A673 (cell line): ENCODE measurements at regions not wholly inside any gene's neighbourhood (a gene's known extent, or its start where the extent isn't known, plus 50 kb on each side); places are given as distances from the start of the nearest gene placed in this dataset.

ENCODE experiments used
- BruUV-seq: library from RNA; stranded (reverse); fragments of 400-500 nt; replicated peaks from 2 replicates; lab custom pipeline; 2021; lab: Mats Ljungman, UMichigan
- CTCF ChIA-PET: fragments of 300-600 bp; sonication (Branson Sonifier 250); formaldehyde crosslinking; loops from one replicate; lab custom pipeline; 2022; ENCODE audit warnings: antibody characterized with exemption; lab: Charles Lee
- POLR2A ChIA-PET: fragments of 300-600 bp; sonication (Branson Sonifier 250); formaldehyde crosslinking; loops from one replicate; lab custom pipeline; 2022; ENCODE audit warnings: antibody characterized with exemption; ENCODE audit not compliant: low non-redundant PET; lab: Charles Lee
- DNase-seq: peaks from one replicate; pipeline ENCODE4 v3.0.0-alpha.2; 2015; ENCODE audit warnings: low spot score
- H3K27ac ChIP-seq: fragments of 200-600 bp; sonication (generic); 2 replicates; pipeline ENCODE4 v1.5.1; 2016; ENCODE audit warnings: mixed run types, low read depth, mild to moderate bottlenecking, mixed read lengths, antibody characterized with exemption, low read length; ENCODE audit not compliant: poor library complexity, severe bottlenecking
- H3K27me3 ChIP-seq: fragments of 200-600 bp; sonication (generic); replicated peaks from 2 replicates; pipeline ENCODE4 v1.6.1; 2017; ENCODE audit warnings: mixed run types, low read depth, mild to moderate bottlenecking, mixed read lengths, antibody characterized with exemption, low read length; ENCODE audit not compliant: insufficient read depth, poor library complexity
- H3K36me3 ChIP-seq: fragments of 200-600 bp; sonication (generic); 2 replicates; pipeline ENCODE4 v1.6.1; 2016; ENCODE audit warnings: mixed run types, mild to moderate bottlenecking, mixed read lengths, antibody characterized with exemption, low read length; ENCODE audit not compliant: insufficient read depth, poor library complexity, severe bottlenecking
- H3K4me1 ChIP-seq: fragments of 200-600 bp; sonication (generic); 2 replicates; pipeline ENCODE4 v1.6.1; 2017; ENCODE audit warnings: mixed run types, mild to moderate bottlenecking, mixed read lengths, antibody characterized with exemption, low read length; ENCODE audit not compliant: insufficient read depth, poor library complexity, severe bottlenecking
- H3K4me3 ChIP-seq: fragments of 200-600 bp; sonication (generic); 2 replicates; pipeline ENCODE4 v1.5.1; 2016; ENCODE audit warnings: low read depth, mixed run types, mild to moderate bottlenecking, mixed read lengths, low read length; ENCODE audit not compliant: poor library complexity, severe bottlenecking
- H3K9me3 ChIP-seq: fragments of 200-600 bp; sonication (generic); 2 replicates; pipeline ENCODE4 v1.6.1; 2016; ENCODE audit warnings: mixed run types, low read depth, mild to moderate bottlenecking, mixed read lengths, antibody characterized with exemption, low read length; ENCODE audit not compliant: poor library complexity, severe bottlenecking
- EZH2 ChIP-seq: fragments of 200-600 bp; sonication (generic); IDR thresholded peaks from 2 replicates; pipeline ENCODE4 v1.6.1; 2017; ENCODE audit warnings: borderline replicate concordance, low read depth, mild to moderate bottlenecking, mixed read lengths, antibody characterized with exemption, low read length; ENCODE audit not compliant: poor library complexity, severe bottlenecking
- intact Hi-C: fragments of 100-400 bp; cut with micrococcal nuclease; formaldehyde crosslinking; loops from one replicate; pipeline ENCODE4 v1.10.0; 2022; ENCODE audit not compliant: unreplicated experiment
- TF ChIP-seq, protein P1 (sequence below): fragments of 300-800, 200-600 bp; sonication (generic); conservative IDR thresholded peaks from 2 replicates; pipeline ENCODE4 v1.5.1; 2017; ENCODE audit warnings: low read depth, mild to moderate bottlenecking, antibody characterized with exemption, low read length, moderate library complexity, mixed read lengths

GRCh38 chr2:59713577-59713976 lies 839.9 kb downstream of the BCL11A start:
- H3K9me3 ChIP-seq = no peaks in the 10 kb centered on the region
- intact Hi-C loops = no loop called here
- no peaks in the 10 kb centered on the region for H3K4me1 ChIP-seq
- no peaks in the 10 kb centered on the region for H3K36me3 ChIP-seq
- POLR2A ChIA-PET = no interaction called here
- no peak overlapping the region for H3K4me3 ChIP-seq
- no TSS peak for BruUV-seq
- no peak for DNase-seq
- H3K27ac ChIP-seq = no peak overlapping the region
- CTCF ChIA-PET = no interaction called here
- H3K27me3 ChIP-seq = no peaks in the 10 kb centered on the region
- TF ChIP-seq, protein P1, sequence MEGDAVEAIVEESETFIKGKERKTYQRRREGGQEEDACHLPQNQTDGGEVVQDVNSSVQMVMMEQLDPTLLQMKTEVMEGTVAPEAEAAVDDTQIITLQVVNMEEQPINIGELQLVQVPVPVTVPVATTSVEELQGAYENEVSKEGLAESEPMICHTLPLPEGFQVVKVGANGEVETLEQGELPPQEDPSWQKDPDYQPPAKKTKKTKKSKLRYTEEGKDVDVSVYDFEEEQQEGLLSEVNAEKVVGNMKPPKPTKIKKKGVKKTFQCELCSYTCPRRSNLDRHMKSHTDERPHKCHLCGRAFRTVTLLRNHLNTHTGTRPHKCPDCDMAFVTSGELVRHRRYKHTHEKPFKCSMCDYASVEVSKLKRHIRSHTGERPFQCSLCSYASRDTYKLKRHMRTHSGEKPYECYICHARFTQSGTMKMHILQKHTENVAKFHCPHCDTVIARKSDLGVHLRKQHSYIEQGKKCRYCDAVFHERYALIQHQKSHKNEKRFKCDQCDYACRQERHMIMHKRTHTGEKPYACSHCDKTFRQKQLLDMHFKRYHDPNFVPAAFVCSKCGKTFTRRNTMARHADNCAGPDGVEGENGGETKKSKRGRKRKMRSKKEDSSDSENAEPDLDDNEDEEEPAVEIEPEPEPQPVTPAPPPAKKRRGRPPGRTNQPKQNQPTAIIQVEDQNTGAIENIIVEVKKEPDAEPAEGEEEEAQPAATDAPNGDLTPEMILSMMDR = no peak
- no peak for TF ChIP-seq EZH2

DNA sequence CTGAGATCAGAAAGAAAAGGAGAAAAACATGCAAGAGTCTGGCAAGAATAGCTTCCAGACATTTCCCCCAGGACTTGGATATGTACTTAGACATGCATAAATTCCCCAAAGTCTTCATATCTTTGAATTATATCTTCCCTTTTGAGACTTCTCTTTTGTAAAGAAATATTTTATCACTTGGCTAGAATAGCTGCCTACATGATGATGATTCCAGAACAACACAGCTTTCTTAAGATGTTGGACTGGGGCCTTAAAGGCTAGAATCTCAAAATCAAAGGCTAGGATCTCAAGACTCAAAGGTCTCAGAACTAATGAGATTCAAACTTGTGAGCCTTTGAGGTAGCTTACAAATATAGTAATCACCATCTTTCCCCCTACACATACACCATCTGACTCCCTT lies 842.3 kb downstream of the BCL11A start:
- ChIA-PET POLR2A (no interaction called here), CTCF (no interaction called here)
- BruUV-seq = no TSS peak
- intact Hi-C loops = no loop called here
- TF ChIP-seq EZH2 = no peak
- TF ChIP-seq, protein P1 = no peak
- H3K4me3 ChIP-seq = no peak overlapping the region
- no peaks in the 10 kb centered on the region for H3K27me3 ChIP-seq
- no peaks in the 10 kb centered on the region for H3K4me1 ChIP-seq
- no peaks in the 10 kb centered on the region for H3K36me3 ChIP-seq
- no peaks in the 10 kb centered on the region for H3K9me3 ChIP-seq
- DNase-seq = no peak
- no peak overlapping the region for H3K27ac ChIP-seq

DNA sequence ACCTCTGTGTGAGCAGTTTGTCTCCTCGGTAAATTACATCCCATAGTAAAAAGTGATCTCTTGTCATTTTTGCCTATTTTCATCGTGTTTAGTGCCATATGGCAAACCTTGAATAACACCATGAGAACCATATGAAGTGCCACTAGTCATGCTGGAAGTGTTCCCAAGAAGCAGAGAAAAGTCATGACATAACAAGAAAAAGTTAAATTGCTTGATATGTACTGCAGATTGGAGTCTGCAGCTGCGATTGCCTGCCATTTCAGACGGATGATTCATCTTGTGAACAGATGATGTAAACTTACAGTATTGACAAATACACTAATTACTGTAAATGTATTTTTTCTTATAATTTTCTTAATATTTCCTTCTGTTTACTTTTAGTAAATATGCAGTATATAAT lies 846.7 kb downstream of the BCL11A start:
- TF ChIP-seq, protein P1 = no peak
- TF ChIP-seq EZH2 = no peak
- DNase-seq = no peak
- Histone ChIP-seq H3K27me3 (no peaks in the 10 kb centered on the region), H3K9me3 (no peaks in the 10 kb centered on the region), H3K36me3 (no peaks in the 10 kb centered on the region), H3K4me3 (no peak overlapping the region), H3K4me1 (no peaks in the 10 kb centered on the region), H3K27ac (no peak overlapping the region)
- intact Hi-C loops = no loop called here
- POLR2A ChIA-PET = no interaction called here
- CTCF ChIA-PET = no interaction called here
- BruUV-seq = no TSS peak
